ENCODE measurements at regions not wholly inside any gene's neighbourhood (a gene's known extent, or its start where the extent isn't known, plus 50 kb on each side); places are given as distances from the start of the nearest gene placed in this dataset.

DNA sequence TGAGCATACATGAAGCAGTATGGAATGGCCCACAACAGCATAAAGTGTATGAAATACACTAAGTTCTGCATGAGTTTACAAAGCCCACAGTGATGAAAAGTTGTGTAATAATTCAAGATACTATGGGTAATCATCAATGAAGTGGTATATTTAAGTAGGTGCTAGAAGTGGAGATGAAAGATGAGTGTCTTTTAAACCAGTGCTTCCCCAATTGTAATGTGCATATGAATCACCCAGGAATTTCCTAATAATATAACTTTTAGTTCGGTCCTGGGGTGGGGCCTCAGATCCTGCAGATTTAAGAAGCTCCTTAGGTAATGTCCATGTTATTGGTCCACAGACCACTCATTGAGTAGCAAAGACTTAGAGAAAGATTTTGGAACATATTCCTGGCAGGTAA, 184.9 kb downstream of the DUSP10 start:
- RAD21 ChIA-PET (ENCODE audit: unreplicated experiment): no interaction called here
- FAIRE-seq: no peak

More for the DNA sequence above, 184.9 kb downstream of the DUSP10 start:
- Histone ChIP-seq H3K9me3 (replicated peaks; ENCODE audit: control insufficient read depth, insufficient read depth, low read length) (no peaks in the 10 kb centered on the region), H3K4me1 (ENCODE audit: control insufficient read depth, insufficient read depth, low read length) (no peaks in the 10 kb centered on the region), H3K27ac (ENCODE audit: control insufficient read depth, insufficient read depth) (no peak overlapping the region), H3K4me3 (no peak overlapping the region), H4K20me1 (ENCODE audit: control insufficient read depth, insufficient read depth) (no peaks in the 10 kb centered on the region), H2AFZ (ENCODE audit: control insufficient read depth, low read depth, low read length) (no peak overlapping the region), H3K4me2 (ENCODE audit: control insufficient read depth, insufficient read depth) (no peak overlapping the region), H3K36me3 (ENCODE audit: control insufficient read depth in 2 of 2, insufficient read depth in 2 of 2, low read length in 1 of 2) (no peaks in the 10 kb centered on the region), H3K79me2 (ENCODE audit: control insufficient read depth, insufficient read depth, low read length) (no peaks in the 10 kb centered on the region), H3K27me3 (replicated peaks in 1 of 2; ENCODE audit: control insufficient read depth in 2 of 2, insufficient read depth in 2 of 2, low read length in 1 of 2) (no peaks in the 10 kb centered on the region), H3K9ac (ENCODE audit: control insufficient read depth, insufficient read depth, low read length) (no peak overlapping the region)
- POLR2A ChIA-PET: no interaction called here
- SMC1A ChIA-PET (ENCODE audit: uncharacterized antibody, unreplicated experiment): interaction anchor here (1.0 to 1.8 kb wide), 7 partner anchors 8 to 91 kb away, joined by 3 to 5 read pairs (median 4); no protein-coding TSS in a partner anchor
- BruUV-seq (replicated peaks): no TSS peak
- no peak for DNase-seq (ENCODE audit: low read depth, low spot score)
- in situ Hi-C loops (cut with MboI): no loop called here
- TF ChIP-seq POU2F2 (IDR thresholded peaks at IDR 0.05; ENCODE audit: borderline replicate concordance, low read depth, low read length): no peak
- TF ChIP-seq EGR1 (IDR thresholded peaks at IDR 0.05; ENCODE audit: borderline replicate concordance in 1 of 2, low read depth in 2 of 2, low read length in 2 of 2): no peak
- no peak for TF ChIP-seq CREB1 (IDR thresholded peaks at IDR 0.05; ENCODE audit: low read depth)
- no peak for TF ChIP-seq FOS (IDR thresholded peaks at IDR 0.05; ENCODE audit: borderline replicate concordance, extremely low read depth, insufficient read length)
- TF ChIP-seq FOXK2 (IDR thresholded peaks at IDR 0.05): no peak
- no peak for TF ChIP-seq HCFC1 (IDR thresholded peaks at IDR 0.05; ENCODE audit: low read length)
- TF ChIP-seq HDGF (IDR thresholded peaks at IDR 0.05): no peak
- no peak for TF ChIP-seq POLR2A (IDR thresholded peaks at IDR 0.05; ENCODE audit: low read depth, low read length)
- TF ChIP-seq NR2C1 (IDR thresholded peaks at IDR 0.05): no peak
- no peak for TF ChIP-seq IKZF2 (IDR thresholded peaks at IDR 0.05)
- no peak for TF ChIP-seq SRF (IDR thresholded peaks at IDR 0.05; ENCODE audit: low read depth in 2 of 2, low read length in 2 of 2)
- no peak for TF ChIP-seq CHD4 (IDR thresholded peaks at IDR 0.05)
- TF ChIP-seq KLF5 (IDR thresholded peaks at IDR 0.05; ENCODE audit: partially characterized antibody): no peak
- TF ChIP-seq SUPT20H (IDR thresholded peaks at IDR 0.05; ENCODE audit: borderline replicate concordance, control insufficient read depth, low read depth, low read length): no peak
- no peak for TF ChIP-seq NRF1 (conservative IDR thresholded peaks at IDR 0.05; ENCODE audit: low read depth, low read length)
- no peak for TF ChIP-seq TCF12 (IDR thresholded peaks at IDR 0.05; ENCODE audit: low read depth, low read length)
- TF ChIP-seq, protein P1, sequence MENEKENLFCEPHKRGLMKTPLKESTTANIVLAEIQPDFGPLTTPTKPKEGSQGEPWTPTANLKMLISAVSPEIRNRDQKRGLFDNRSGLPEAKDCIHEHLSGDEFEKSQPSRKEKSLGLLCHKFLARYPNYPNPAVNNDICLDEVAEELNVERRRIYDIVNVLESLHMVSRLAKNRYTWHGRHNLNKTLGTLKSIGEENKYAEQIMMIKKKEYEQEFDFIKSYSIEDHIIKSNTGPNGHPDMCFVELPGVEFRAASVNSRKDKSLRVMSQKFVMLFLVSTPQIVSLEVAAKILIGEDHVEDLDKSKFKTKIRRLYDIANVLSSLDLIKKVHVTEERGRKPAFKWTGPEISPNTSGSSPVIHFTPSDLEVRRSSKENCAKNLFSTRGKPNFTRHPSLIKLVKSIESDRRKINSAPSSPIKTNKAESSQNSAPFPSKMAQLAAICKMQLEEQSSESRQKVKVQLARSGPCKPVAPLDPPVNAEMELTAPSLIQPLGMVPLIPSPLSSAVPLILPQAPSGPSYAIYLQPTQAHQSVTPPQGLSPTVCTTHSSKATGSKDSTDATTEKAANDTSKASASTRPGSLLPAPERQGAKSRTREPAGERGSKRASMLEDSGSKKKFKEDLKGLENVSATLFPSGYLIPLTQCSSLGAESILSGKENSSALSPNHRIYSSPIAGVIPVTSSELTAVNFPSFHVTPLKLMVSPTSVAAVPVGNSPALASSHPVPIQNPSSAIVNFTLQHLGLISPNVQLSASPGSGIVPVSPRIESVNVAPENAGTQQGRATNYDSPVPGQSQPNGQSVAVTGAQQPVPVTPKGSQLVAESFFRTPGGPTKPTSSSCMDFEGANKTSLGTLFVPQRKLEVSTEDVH (IDR thresholded peaks at IDR 0.05; ENCODE audit: low read depth, partially characterized antibody): no peak
- intact Hi-C loops (cut with micrococcal nuclease; ENCODE audit: unreplicated experiment): no loop called here
- CTCF ChIA-PET: interaction anchor here (0.7 kb wide), 1 partner anchor 16 kb away, joined by 3 read pairs; no protein-coding TSS in a partner anchor
- 0% methylated on average over 1 of the region's 1 CpG for WGBS (ENCODE audit: insufficient coverage, insufficient replicate concordance, low lambda C conversion rate, missing lambda C conversion rate)
- no peak for ATAC-seq
